Breast epithelium (tissue), 4 donors: ENCODE measurements at regions not wholly inside any gene's neighbourhood (a gene's known extent, or its start where the extent isn't known, plus 50 kb on each side); places are given as distances from the start of the nearest gene placed in this dataset.

ENCODE experiments used
- DNase-seq, 2 donors: peaks; one replicate each; pipeline ENCODE4 v3.0.0-alpha.2; 2019; ENCODE audit warnings: low spot score in 2 of 2
- H3K27ac ChIP-seq, 2 donors: fragments of 200-600 bp; sonication (generic) in 1 of 2; one replicate each; pipeline ENCODE4 v1.5.1; 2016 to 2019; ENCODE audit warnings: mild to moderate bottlenecking in 1 of 2
- H3K27me3 ChIP-seq, 2 donors: fragments of 200-600 bp; sonication (generic) in 1 of 2; one replicate each; pipeline versions ENCODE4 v1.5.1 to v1.6.0; 2017 to 2019; ENCODE audit warnings: control low read depth in 1 of 2, mild to moderate bottlenecking in 1 of 2
- H3K36me3 ChIP-seq: fragments of 200-600 bp; one replicate; pipeline ENCODE4 v1.5.1; 2019
- H3K4me1 ChIP-seq, 2 donors: fragments of 200-600 bp; sonication (generic); one replicate each; pipeline ENCODE4 v1.5.1; 2016 to 2019; ENCODE audit warnings: control low read depth in 1 of 2
- H3K4me3 ChIP-seq, 3 donors: fragments of 200-600 bp; sonication (generic); 1 replicate in 2 of 3; 2 replicates in 1 of 3; pipeline ENCODE4 v1.5.1; 2016 to 2019; ENCODE audit warnings: mild to moderate bottlenecking in 3 of 3, moderate library complexity in 2 of 3
- H3K9me3 ChIP-seq, 2 donors: fragments of 200-600 bp; sonication (generic) in 1 of 2; one replicate each; pipeline ENCODE4 v1.5.1; 2016 to 2019; ENCODE audit warnings: control low read depth in 1 of 2
- POLR2A ChIP-seq: fragments of 450-650 bp; IDR thresholded peaks from one replicate; pipeline ENCODE4 v1.6.1; 2016; ENCODE audit warnings: antibody characterized with exemption, mild to moderate bottlenecking, moderate library complexity
- POLR2AphosphoS5 ChIP-seq, 3 donors: sonication (generic); formaldehyde crosslinking; IDR thresholded peaks; one replicate each; pipeline ENCODE4 v1.6.1; 2017; ENCODE audit warnings: antibody characterized with exemption in 3 of 3
- intact Hi-C: fragments of 100-400 bp; cut with DNase I; formaldehyde crosslinking; loops from one replicate; pipeline ENCODE4 v1.15.1; 2023; ENCODE audit warnings: low total_unique reads
- TF ChIP-seq, protein P1 (sequence below), 3 donors: fragments of 450-650 bp; IDR thresholded peaks; one replicate each; pipeline ENCODE4 v1.5.1; 2016 to 2017; ENCODE audit warnings: antibody characterized with exemption in 3 of 3, mild to moderate bottlenecking in 3 of 3, moderate library complexity in 3 of 3

DNA sequence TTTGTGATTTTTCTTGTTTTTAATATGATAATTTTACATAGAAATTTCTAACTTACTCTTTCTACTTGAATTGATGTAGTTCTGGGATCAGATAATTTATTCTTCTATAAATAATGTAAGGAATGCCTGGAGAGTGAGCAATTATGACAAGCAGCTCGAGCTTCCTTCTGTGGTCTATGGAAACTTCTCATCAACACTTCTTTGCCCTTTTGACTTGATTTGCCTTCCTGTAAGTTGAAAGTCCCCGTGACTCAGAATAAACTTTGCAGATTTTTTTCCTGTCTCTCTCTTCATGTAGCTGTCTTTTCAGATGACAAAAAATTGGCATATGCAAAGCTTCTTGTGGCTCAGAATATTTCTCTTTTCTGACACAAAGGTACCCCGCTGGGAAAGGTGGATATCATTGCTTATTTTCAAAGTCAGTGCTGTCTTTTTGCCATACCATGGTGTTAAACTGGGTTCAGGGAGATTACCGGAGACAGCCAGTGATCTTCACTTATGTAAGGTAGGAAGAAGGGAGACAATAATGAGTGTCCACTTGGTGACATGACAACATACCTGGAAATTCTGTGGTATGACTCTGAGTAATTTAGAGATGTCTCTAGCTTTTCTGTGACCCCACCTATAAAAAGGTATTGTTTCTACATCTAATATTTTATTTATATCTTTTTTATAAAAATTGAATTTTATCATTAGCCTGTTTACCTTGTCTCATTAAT is 278.6 kb upstream of the GNPDA2 start:
- Histone ChIP-seq H3K9me3 (no peaks in the 10 kb centered on the region), H3K27me3 (no peaks in the 10 kb centered on the region), H3K4me1 (no peaks in the 10 kb centered on the region), H3K27ac (no peak overlapping the region), H3K36me3 (no peaks in the 10 kb centered on the region), H3K4me3 (no peak overlapping the region)
- no peak for TF ChIP-seq POLR2AphosphoS5 (IDR thresholded peaks at IDR 0.05)
- TF ChIP-seq POLR2A: no peak
- TF ChIP-seq, protein P1, sequence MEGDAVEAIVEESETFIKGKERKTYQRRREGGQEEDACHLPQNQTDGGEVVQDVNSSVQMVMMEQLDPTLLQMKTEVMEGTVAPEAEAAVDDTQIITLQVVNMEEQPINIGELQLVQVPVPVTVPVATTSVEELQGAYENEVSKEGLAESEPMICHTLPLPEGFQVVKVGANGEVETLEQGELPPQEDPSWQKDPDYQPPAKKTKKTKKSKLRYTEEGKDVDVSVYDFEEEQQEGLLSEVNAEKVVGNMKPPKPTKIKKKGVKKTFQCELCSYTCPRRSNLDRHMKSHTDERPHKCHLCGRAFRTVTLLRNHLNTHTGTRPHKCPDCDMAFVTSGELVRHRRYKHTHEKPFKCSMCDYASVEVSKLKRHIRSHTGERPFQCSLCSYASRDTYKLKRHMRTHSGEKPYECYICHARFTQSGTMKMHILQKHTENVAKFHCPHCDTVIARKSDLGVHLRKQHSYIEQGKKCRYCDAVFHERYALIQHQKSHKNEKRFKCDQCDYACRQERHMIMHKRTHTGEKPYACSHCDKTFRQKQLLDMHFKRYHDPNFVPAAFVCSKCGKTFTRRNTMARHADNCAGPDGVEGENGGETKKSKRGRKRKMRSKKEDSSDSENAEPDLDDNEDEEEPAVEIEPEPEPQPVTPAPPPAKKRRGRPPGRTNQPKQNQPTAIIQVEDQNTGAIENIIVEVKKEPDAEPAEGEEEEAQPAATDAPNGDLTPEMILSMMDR (IDR thresholded peaks at IDR 0.05): no peak
- DNase-seq: no peak
- intact Hi-C loops: loop anchor here (5.0 kb wide), 1 partner anchor 672 kb away; no protein-coding TSS in a partner anchor

DNA sequence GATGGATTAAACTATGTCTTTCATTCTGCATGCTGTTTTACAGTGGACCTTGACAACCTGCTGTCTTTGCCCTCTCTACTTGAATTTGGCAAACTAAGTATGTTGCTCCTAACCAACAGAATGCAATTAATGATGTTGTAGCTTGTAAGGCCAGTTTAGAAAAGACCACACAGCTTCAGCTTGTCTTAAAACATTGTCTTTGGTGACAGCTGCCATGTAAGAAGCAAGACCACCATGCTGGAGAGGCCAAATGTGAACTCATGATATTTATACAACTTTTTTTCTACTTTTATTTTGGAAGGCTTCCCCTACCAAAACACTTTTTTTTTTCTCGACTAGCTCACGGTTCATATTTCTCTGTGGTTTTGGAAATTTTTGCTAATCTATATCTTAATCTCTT is 278.0 kb upstream of the GNPDA2 start:
- Histone ChIP-seq H3K36me3 (no peaks in the 10 kb centered on the region), H3K4me3 (no peak overlapping the region), H3K27ac (no peak overlapping the region), H3K27me3 (no peaks in the 10 kb centered on the region), H3K9me3 (no peaks in the 10 kb centered on the region), H3K4me1 (no peaks in the 10 kb centered on the region)
- TF ChIP-seq POLR2A (no peak), POLR2AphosphoS5 (IDR thresholded peaks at IDR 0.05) (no peak)
- TF ChIP-seq, protein P1 (IDR thresholded peaks at IDR 0.05): no peak
- intact Hi-C loops: loop anchor here (5.0 kb wide), 1 partner anchor 673 kb away; no protein-coding TSS in a partner anchor
- DNase-seq: no peak

DNA sequence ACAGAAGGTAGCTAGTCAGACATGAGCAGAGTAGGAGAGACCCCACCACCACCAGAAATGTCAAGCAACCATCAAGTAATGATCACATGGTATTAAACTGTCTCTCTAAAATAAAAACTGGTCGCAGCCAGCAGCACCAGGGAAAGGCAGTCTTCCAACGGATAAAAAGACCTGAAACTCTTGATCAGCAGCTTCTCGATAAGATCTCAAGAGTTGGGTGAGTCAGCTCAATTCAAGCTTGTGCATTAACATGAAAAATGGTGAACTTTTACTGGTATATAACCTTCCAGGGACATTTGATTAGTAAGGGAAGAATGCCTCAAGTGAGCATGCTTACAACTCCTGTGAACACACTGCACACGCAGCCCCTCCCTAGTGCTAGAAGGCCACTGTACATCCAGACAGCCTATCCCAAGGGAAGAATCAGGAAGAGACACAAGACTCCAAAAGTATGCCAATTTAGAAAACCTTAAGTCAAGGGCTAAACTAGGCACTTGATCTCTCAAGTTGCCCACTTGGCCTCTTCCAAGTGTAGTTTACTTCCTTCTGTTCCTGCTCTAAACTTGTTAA is 270.0 kb upstream of the GNPDA2 start:
- DNase-seq: no peak
- no peaks in the 10 kb centered on the region for H3K4me1 ChIP-seq
- no peaks in the 10 kb centered on the region for H3K9me3 ChIP-seq
- H3K36me3 ChIP-seq: no peaks in the 10 kb centered on the region
- no peak for TF ChIP-seq POLR2A
- TF ChIP-seq, protein P1 (IDR thresholded peaks at IDR 0.05): no peak
- TF ChIP-seq POLR2AphosphoS5 (IDR thresholded peaks at IDR 0.05): no peak
- H3K27ac ChIP-seq: no peak overlapping the region
- no peak overlapping the region for H3K4me3 ChIP-seq
- no peaks in the 10 kb centered on the region for H3K27me3 ChIP-seq
- intact Hi-C loops: no loop called here

DNA sequence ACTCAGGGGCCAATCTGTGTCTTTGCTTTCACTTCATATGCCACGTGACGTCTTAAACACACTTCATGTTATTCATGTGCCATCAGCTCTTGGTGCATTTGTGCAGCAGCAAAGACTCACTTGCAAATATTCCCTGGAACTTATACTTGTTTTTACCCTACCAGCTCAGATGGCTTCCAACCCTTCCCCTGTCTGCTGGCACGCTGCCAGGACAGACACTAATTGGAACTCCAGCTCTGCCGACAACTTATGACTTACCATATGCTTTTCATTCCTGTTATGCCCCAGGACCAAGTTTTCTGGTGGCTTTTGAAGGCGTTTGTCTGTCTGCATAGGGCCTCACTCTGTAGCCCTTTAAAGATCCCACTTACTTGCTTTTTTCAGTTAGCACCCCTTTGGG is 261.7 kb upstream of the GNPDA2 start:
- intact Hi-C loops: no loop called here
- TF ChIP-seq, protein P1 (IDR thresholded peaks at IDR 0.05): no peak
- no peak for TF ChIP-seq POLR2A
- TF ChIP-seq POLR2AphosphoS5 (IDR thresholded peaks at IDR 0.05): no peak
- no peak for DNase-seq
- Histone ChIP-seq H3K36me3 (no peaks in the 10 kb centered on the region), H3K4me1 (no peaks in the 10 kb centered on the region), H3K27ac (no peak overlapping the region), H3K9me3 (no peaks in the 10 kb centered on the region), H3K4me3 (no peak overlapping the region), H3K27me3 (no peaks in the 10 kb centered on the region)

DNA sequence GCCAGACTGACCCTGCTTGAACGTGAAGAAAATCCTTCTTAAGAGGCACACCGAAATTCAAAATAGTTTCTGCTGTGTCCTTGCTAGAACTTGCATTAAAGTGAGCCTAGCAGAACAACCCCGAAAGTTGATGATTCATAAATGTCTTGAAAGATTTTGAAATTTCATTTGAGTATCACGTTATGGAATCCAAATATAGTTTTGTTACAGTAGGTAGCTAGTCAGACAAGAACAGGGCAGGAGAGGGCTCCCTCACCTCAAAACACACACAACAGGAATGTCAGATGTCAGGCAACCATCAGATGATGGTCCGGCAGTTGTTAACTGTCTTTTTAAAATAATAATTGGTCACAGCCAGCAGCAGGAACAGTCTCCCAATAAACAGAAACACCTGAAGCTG is 259.6 kb upstream of the GNPDA2 start:
- no peaks in the 10 kb centered on the region for H3K4me1 ChIP-seq
- no peaks in the 10 kb centered on the region for H3K9me3 ChIP-seq
- no peaks in the 10 kb centered on the region for H3K36me3 ChIP-seq
- no peaks in the 10 kb centered on the region for H3K27me3 ChIP-seq
- intact Hi-C loops: no loop called here
- DNase-seq: no peak
- TF ChIP-seq, protein P1 (IDR thresholded peaks at IDR 0.05): no peak
- TF ChIP-seq POLR2AphosphoS5 (IDR thresholded peaks at IDR 0.05) (no peak), POLR2A (no peak)
- no peak overlapping the region for H3K4me3 ChIP-seq
- H3K27ac ChIP-seq: no peak overlapping the region
